Stimulated activated CD4-positive, alpha-beta T cell treated with anti-CD3 and anti-CD28 coated beads, Interleukin-4, amount 100 ng/mL, for 4 hours (primary cell): ENCODE measurements at regions not wholly inside any gene's neighbourhood (a gene's known extent, or its start where the extent isn't known, plus 50 kb on each side); places are given as distances from the start of the nearest gene placed in this dataset.
"Not testable (repeated sequence)": the region's sequence is repeated elsewhere in the genome, so short reads cannot be mapped to it uniquely, and the experiment has no call there.

ENCODE experiments used
- DNase-seq, 2 experiments: peaks; one replicate each; pipeline ENCODE4 v3.0.0-alpha.2; 2020

DNA sequence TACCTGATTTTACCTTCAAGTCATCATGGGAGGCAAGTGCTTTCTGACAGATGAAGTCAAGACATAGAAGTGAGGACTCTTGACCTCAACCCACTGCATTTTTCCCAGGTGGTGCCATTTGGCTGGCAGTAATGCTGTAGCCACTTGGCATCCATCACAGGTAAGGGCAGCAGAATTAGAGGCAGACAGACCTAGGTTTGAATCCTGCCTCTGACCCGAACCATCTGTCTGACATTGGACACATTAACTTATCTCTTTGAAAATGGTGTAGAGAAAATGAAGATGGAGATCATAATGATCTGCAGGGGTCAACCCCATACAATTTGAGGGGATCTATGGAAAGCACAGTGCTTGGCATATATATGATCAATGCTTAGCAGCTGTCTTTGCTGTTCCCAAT lies 505.5 kb downstream of the NPIPA7 start:
- DNase-seq: no peak

DNA sequence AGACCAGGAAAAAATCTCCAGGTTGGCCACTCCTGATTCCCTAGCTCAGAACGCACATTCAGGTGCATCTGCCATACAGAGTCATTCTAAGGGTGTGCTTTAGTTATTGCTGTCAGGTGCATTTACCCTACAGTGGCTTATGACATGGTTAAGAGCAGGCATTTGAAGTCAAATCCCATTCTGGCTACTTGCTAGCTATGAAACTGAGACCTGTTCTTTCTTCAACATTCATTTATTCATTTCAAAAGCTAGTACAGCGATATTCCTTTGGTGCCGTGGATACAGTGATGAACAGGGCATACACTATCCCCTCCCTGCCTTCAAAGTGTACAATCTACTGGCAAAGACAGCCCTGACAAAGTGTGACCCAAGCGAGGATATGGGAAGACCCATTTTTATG lies 508.3 kb downstream of the NPIPA7 start:
- DNase-seq: no peak

DNA sequence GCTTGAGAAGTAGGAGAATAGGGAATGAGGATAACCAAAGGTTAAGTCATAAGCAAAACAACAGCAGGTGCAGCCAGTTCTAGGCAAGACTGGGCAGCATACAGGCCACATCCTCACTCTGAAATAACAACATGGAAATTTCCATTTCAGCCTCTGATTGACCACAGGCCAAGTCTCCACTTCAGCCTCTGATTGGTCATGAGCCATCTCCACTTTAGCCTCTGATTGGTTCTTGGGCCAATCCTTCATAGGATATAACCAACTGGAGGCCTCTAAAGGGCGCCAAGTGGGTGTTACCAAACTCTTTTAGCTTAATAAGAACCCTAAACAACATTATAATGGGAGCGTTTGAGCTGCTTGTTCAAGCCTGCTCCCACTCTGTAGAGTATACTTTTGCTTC lies 512.0 kb downstream of the NPIPA7 start:
- no peak for DNase-seq

DNA sequence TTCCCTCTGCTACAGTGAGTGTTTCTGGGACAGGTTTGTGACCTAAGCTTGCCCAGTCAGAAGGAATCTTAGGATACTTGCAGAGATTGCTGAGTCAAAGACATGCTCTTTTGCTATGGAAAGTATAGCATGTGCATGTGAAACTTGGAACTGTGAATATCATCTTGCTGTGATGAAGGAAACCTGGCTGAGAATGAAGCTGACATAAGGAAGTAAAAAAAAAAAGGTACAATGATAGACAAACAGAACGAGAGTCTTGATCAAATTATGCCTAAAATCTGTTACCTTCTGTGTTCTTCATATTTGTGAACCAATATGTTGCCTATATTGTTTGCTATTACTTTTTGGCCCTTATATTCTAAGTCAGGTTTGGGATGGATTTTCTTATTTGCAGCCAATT lies 525.7 kb downstream of the NPIPA7 start:
- no peak for DNase-seq

DNA sequence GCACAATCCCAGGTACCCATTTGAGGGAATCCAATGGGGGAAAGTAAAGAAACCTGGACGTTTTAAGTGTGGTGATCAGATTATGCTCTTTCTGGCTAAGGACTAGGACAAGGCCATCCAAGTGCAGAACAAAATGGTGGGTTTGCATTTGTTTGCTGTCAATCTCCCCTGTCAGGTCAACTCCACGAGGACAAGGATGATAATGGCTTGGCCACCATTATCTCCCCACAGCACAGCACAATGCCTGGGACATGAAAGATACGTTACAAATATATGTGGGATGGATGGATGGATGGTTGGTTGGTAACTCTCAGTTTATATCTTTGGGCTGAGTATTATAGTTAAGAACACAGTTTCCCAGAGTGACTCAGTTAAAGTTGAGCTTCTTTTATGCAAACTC lies 526.9 kb downstream of the NPIPA7 start:
- no peak for DNase-seq

DNA sequence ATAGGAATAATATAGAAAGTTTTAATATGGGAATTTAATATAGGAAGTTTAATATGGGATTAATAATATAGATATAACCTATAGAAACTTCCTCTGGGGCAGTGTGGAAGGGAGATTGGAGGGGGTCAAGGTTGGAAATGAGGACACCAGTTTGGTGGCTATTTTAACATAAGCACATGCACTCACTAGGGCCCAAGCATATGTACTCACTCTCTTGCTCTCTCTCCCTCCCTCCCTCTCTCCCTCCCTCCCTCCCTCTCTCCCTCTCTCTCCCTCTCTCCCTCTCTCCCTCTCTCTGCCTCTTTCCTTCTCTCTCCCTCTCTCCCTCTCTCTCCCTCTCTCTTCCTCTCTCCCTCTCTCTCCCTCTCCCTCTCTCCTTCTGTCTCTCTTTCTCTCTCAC lies 528.1 kb downstream of the NPIPA7 start:
- DNase-seq: no peak

DNA sequence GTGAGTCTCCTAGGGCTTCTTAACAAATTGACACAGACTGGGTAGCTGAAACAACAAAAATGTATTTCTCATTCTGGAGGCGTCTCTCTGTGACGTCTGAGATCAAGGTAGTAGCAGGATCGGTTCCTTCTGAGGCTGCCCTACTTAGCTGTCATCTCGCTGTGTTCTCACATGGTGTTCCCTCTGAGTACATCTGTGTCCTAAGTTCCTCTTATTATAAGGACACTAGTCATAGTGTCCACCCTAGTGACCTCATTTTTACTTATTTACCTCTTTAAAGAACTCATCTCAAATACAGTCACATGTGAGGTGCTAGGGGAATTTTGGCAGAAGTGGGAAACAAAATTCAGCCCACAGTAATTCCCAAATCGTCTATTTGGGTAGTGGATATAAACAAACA lies 529.1 kb downstream of the NPIPA7 start:
- no peak for DNase-seq

DNA sequence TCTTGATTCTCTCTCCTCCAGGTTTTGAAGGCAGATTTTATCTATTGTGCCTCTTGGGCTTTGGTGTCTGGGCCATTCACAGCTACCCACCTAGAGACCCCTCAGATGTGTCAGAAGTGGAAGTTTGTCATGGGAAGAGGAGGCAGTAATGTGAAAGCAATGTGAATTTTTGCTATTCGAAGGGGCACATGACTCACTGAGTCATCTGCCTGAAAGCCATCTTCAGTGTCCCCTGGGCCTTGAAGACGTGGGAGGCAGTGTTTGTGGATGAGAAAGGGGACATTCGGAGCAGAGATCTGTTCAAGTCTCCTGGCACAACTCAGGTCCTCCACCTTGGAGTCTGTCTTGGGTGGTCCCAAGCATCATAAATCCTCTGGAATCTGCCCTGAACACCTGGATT lies 530.2 kb downstream of the NPIPA7 start:
- no peak for DNase-seq

DNA sequence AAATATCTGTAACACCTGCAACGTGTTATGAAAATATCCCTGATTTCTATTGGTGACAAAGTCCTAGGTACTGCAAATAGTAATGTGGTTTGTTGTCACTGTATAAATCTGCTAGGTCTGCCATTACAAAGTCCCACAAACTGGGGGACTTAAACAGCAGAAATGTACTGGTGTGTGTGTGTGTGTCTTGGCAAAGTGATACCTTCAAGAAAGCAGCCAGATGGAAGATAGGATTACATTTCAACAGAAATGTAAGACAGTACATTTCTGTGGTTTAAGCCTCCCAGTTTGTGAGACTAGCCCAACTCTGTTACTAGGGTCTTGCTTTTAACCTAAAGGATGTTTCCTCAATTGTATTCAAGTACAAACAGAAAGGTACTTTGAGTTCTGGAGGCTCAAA lies 531.7 kb downstream of the NPIPA7 start:
- DNase-seq: no peak

DNA sequence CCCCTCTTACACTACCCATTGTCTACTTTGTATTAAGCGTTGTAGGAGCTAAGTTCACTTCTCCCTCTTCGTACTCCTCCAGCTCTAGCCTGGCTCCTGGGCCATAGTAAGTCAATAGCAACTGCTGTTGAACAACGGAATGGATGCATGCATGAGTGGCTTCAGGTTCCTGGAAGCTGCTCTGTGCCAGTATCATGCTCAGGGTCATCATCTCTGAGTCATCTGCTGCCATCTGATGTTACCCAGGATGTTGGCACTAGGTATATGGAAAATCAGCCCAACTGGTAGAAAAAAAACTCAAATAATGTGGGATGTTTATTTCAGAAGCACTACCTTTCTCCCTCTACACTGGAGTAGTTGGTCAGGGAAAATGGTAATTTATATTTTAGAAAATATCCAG lies 536.8 kb downstream of the NPIPA7 start:
- DNase-seq: no peak

DNA sequence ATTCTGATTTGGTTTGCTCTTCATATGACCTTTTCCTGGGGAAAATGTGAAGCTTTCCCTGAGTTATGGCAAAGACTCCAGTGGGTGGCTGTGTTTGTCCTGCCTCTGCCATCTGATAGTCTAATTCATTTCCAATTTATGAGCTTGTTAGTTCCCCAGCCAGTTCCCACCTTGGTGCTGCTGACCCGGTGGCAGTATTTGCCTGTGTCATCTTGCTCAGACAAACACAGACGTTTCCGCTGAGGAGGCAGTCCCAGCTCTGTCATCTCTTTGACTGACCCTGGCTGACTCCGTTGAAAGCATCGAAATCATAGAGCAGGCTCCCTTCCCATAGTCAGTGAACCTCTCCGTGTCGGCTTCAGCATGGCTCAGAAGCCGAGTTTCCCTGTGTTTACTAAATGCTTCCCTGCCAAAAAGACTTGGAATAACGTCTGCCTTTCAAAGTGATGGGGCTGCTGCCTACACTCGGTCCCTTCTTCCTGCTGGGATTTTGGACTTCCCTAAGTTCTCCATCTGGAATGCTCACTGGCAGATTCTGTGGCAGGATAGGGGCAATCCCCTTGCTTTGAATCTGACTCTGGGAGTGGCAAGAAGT lies 538.3 kb downstream of the NPIPA7 start:
- no peak for DNase-seq

DNA sequence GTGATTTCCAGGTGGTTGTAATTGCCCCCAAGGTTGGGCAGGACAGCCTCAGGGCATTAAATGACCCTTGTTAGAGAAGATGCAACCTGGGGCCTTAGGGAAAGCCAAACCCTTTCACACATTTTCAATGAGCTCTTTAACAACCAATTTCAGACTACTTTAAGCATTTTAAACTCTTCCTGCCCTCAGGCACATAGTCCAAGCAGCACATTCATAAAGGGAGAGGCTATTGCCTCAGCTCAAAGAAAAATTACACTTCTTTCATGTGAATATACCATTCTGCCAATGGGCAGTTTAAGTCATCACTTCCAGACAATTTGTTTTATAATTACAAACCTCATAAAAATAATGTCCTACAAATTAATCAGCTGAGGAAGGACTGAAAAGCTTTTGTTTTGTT lies 544.5 kb downstream of the NPIPA7 start:
- DNase-seq: no peak

DNA sequence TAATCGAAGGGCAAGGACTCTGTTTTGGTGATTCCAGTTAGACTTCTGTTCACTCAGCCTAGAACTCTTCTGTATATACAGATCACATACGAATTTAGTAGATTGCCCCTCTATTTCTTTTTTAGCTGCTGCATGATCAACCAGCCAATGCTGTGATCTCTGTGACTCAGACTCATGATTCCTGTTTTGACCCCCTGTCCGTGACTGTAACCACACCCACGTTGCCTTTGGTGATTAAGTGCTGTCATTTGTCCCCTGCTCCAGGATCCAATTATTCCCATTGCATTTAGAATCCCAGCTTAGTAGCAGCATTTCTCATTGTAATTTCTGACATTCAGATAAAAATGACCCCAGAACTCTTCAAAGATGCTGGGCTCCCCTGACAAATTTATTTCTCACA lies 545.7 kb downstream of the NPIPA7 start:
- no peak for DNase-seq

DNA sequence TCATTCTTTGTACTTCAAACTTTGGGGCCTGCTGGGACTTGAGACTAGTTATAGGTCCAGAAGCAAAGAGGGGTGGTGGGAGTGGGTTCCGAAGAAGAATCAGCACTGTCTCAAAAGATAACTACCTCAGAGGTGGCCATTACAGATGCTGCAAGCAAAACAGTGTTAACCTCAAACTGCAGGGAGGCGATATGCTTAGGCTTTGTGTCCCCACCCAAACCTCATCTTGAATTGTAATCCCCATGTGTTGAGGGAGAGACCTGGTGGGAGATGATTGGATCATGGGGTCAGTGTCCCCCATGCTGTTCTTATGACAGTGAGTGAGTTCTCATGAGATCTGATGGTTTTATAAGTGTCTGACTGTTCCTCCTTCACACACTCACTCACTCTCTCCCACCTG lies 545.3 kb downstream of the XYLT1 start:
- DNase-seq: no peak

DNA sequence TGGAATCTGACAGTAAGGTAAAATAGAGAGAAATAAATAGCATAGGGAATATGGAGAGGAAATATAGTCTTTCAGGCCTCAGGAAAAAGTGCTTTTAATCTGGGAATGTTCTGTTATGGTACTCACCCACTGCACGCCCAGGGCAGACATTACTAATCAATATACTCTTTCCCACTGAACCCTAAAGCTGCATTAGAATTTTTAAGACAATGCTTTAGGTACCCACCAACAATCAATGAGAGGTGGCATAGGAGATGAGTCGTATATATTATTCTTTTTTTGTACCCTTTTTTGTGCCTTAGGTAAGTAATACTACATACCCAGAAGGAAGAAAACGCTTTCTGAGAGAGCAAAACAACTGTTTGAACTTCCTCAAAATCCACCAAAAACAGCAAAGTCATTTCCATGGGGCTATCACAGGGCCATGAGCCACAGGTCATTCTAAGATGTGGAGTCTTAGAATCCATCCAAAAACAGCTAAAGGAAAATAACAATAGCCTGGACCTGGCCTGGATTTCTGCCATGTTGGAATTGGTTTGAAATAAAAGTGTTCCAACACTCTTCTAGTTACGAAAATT lies 542.1 kb downstream of the XYLT1 start:
- DNase-seq: no peak

DNA sequence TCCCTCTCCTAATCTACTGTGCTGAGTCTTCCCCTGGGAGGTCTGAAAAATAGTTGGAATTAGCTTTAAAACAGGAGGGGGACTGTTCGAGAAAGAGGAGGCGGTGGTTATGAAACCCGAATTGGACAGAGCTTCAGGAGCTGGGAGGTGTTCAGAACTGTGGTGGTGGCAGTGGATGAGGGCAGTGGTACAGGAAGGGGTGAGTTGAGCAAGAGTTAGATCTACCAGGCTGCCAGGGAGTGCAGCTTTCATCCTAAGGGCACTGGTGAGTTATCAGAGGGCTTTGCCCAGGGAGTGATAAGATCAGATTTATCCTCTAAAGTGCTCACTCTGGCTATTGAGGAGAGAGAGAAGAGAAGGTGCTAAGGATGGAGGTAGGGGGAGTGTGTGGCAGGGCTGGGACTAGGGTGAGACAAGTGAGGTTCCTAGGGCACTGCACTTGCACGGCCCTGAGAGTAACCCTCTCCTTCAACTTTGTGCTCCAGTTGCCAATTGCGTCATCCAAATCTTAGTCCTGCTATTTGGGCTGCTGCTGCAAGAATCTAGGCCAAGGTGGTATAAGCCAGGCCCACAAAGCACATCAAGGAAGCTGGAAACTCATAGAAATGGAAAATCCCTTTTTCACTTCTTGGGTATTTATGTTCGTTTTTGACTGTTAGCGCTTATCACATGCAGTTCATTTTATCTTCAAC lies 540.3 kb downstream of the XYLT1 start:
- DNase-seq: no peak

DNA sequence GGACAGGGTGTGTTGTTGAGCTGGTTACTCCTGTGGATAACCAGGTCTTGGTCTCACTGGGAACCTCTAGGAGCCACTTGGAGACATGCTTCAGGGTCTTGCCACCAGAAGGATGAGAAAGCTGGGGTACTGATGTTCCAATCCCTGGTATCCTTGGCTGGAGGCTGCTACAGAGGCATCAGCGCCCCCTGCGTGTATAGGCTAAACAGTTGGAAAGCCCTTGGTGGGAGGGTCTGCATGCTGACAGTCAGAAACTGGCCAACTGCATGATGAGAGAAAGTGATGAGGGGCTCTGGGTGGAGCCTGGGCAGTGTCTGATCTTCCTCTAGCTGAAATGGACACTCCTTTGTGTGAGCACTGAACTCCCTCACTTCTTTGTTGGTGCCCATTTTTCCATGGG lies 536.9 kb downstream of the XYLT1 start:
- DNase-seq: no peak

DNA sequence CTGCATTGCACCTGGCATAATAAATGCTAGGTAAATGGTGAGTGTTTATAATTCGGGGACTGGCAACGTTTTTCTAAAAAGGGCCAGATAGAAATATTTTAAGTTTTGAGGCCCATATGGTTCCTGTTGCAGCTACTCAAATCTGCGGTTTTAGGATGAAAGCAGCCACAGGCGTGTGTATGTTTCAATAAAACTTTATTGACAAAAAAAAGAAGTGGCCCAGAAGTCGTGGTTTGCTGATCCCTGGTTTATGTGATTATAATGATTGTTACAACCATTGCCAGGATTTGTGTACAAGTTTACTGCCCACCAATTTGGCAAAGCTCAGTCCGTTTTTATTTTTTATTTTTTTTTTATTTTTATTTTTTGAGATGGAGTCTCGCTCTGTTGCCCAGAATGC lies 536.1 kb downstream of the XYLT1 start:
- DNase-seq: no peak

DNA sequence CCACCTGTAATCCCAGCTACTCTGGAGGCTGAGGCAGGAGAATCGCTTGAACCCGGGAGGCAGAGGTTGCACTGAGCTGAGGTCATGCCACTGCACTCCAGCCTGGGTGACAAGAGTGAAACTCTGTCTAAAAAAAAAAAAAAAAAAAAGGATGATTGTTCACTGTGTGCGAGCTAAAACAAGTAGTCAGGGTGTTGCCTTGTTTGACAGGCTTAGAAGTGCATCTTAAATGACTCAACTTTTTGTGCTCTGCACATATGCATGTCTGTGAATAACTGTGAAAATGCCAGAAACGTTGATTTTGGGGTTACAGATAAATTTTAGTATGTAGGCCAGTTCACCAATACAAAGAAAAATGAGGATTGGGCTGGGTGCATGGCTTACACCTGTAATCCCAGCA lies 534.9 kb downstream of the XYLT1 start:
- DNase-seq: not testable (repeated sequence)

DNA sequence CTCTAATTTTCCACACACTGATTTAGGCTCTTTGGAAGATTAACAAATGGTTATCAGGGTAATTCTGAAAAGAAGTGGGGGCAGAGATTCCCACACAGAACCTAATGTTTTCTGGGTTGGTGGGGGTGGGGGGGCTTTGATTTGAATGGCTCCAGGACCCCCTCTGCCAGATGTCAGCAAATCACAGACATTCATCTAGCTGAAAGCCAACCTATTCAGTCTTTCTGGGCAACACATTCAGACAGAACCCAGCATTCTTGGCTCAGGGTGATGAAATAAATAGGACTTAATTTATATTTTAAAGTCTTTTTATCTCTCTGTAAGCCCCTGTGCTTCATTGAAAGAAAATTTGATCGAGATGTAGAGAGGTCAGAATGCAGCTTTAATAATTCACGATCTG lies 533.2 kb downstream of the XYLT1 start:
- no peak for DNase-seq

DNA sequence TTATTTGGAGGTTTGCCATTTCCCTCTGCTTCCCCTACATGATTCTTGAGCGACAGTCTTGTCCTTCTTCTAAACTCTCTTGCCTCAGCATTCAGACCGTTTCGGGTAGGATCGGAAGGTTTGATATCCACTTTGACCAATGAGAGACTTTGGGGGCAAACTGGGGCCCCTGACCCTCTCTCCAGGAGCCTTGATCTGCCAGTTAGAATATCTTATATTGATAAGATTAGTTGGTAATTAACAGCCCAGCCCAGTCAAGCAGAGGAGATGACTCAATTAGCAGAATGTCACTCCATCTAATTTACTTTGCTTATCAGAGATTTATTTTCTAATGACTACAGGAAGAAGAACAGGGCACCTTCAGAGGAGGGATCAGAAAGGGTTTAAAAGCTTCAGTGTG lies 532.8 kb downstream of the XYLT1 start:
- no peak for DNase-seq

DNA sequence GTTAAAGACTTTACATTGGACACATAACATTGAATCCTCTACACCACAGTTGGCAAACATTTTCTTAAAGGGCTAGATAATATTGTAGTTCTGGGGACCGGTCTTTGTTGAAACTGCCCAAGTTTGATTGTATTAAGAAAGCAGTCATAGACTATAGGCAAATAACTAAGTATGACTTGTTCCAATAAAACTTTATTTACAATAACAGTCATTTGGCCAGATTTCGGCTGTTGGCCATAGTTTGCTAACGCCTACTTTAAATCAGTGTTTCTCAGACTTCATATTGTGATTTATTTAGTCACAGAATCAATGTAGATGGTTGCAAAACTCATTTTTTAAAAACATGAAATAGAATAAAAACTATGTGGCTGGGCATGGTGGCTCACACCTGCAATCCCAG lies 531.8 kb downstream of the XYLT1 start:
- DNase-seq: no peak

DNA sequence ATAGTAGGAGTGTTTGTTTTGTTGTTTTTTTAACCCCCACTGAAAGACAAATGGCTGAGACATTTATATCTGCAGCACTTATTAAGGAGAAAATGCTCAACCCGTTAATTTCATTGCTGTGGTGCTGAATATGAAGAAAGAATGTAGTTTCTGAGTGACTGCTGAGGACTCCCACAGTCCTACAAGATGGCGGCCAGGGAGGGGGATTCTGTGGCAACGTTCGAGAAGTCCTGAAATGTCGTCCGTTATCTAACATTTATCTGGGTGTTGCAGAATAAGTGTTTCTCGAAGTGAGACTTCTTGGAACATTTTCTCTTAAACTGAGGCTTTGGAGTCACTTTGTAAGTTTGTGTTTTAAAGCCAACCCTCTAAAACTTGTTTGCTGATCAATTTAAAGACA lies 530.4 kb downstream of the XYLT1 start:
- no peak for DNase-seq

DNA sequence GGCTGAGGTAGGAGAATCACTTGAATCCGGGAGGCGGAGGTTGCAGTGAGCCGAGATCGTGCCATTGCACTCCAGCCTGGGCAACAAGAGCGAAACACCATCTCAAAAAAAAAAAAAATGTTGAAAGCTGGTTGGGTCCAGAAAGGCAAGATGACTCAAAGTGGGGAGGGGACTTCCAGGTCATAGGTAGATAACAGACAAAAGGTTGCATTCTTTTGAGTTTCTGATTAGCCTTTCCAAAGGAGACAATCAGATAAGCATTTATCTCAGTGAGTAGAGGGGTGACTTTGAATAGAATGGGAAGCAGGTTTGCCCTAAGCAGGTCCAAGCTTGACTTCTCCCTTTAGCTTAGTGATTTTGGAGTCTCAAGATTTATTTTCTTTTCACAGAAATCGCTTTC lies 527.9 kb downstream of the XYLT1 start:
- not testable (repeated sequence) for DNase-seq

DNA sequence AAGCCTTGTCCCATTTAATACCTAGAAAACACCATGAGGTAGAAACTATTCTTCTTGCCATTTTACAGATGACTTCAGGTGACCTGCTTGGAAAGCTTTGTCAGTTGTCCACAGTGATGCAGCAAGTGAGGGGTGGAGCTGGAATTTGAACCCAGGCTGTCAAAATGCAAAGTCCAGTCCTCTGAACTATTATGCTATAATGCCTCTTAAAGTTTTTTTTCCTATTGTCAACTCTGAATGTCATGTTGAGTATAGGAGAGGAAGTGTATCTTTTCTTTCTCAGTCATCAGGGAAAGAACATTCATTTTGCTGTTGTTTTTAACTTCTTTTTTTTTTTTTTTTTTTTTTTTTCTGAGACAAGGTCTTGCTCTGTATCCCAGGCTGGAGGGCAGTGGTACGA lies 525.6 kb downstream of the XYLT1 start:
- DNase-seq: no peak
